Activated naive CD4-positive, alpha-beta T cell treated with anti-CD3 and anti-CD28 coated beads, Interleukin-2, amount 50 U/mL, for 72 hours (primary cell): ENCODE measurements at regions not wholly inside any gene's neighbourhood (a gene's known extent, or its start where the extent isn't known, plus 50 kb on each side); places are given as distances from the start of the nearest gene placed in this dataset.

Source experiments
- ATAC-seq, 2 donors: fragments of 150-1000 bp; cut with Tn5 transposase; 2 replicates each; pipeline ENCODE4 v1.10.0; 2021; ENCODE audit warnings: mild to moderate bottlenecking in 2 of 2, moderate library complexity in 2 of 2
- DNase-seq, 2 donors: peaks; one replicate each; pipeline ENCODE4 v3.0.0; 2021 to 2022; ENCODE audit warnings: low spot score in 2 of 2
- H3K27ac Mint-ChIP-seq, 2 donors: one replicate each; pipeline ENCODE4 v1.8.0; 2022; ENCODE audit warnings: mild to moderate bottlenecking in 2 of 2, mixed read lengths in 2 of 2
- H3K36me3 Mint-ChIP-seq, 2 donors: one replicate each; pipeline ENCODE4 v1.8.0; 2022; ENCODE audit warnings: mixed read lengths in 2 of 2
- H3K9me3 Mint-ChIP-seq, 2 donors: one replicate each; pipeline ENCODE4 v1.8.0; 2022; ENCODE audit warnings: mixed read lengths in 2 of 2

- Mint-ChIP-seq H3K27ac (no peak overlapping the region), H3K36me3 (peaks cover 0 to 10% of the 10 kb centered on the region in 2 donors)
- ATAC-seq = no peak
These were observed 164.5 kb downstream of the LPIN1 start for GRCh38 chr2:11910971-11911370.

GRCh38 chr2:11912980-11913379, 166.5 kb downstream of the LPIN1 start:
- ATAC-seq = no peak
- no peak for DNase-seq
- no peak overlapping the region for H3K27ac Mint-ChIP-seq
- peaks cover 0 to 10% of the 10 kb centered on the region in 2 donors for H3K36me3 Mint-ChIP-seq
- peaks cover 7 to 13% of the 10 kb centered on the region in 2 donors for H3K9me3 Mint-ChIP-seq

More at GRCh38 chr2:11910971-11911370, 164.5 kb downstream of the LPIN1 start:
- peaks cover 7 to 13% of the 10 kb centered on the region in 2 donors for H3K9me3 Mint-ChIP-seq
- DNase-seq = no peak

- Mint-ChIP-seq H3K9me3 (peaks cover 7 to 13% of the 10 kb centered on the region in 2 donors), H3K36me3 (peaks cover 0 to 10% of the 10 kb centered on the region in 2 donors), H3K27ac (no peak overlapping the region)
- no peak for ATAC-seq
- DNase-seq = no peak
These were observed 168.0 kb downstream of the LPIN1 start for GRCh38 chr2:11914455-11914854.

GRCh38 chr2:11915650-11916049, 169.2 kb downstream of the LPIN1 start:
- Mint-ChIP-seq H3K27ac (no peak overlapping the region), H3K36me3 (peaks cover 0 to 10% of the 10 kb centered on the region in 2 donors), H3K9me3 (peaks cover 7 to 13% of the 10 kb centered on the region in 2 donors)
- DNase-seq (no peak), ATAC-seq (no peak)

GRCh38 chr2:11919953-11920352, 173.5 kb downstream of the LPIN1 start:
- no peak for ATAC-seq
- no peak for DNase-seq
- H3K27ac Mint-ChIP-seq = no peak overlapping the region
- H3K9me3 Mint-ChIP-seq = peaks cover 0 to 5% of the 10 kb centered on the region in 2 donors
- H3K36me3 Mint-ChIP-seq = no peaks in the 10 kb centered on the region

- ATAC-seq (no peak), DNase-seq (no peak)
- H3K9me3 Mint-ChIP-seq = no peaks in the 10 kb centered on the region
- H3K36me3 Mint-ChIP-seq = no peaks in the 10 kb centered on the region
- H3K27ac Mint-ChIP-seq = no peak overlapping the region
These were observed 174.7 kb downstream of the LPIN1 start for GRCh38 chr2:11920993-11921583.

- Mint-ChIP-seq H3K36me3 (no peaks in the 10 kb centered on the region), H3K9me3 (no peaks in the 10 kb centered on the region), H3K27ac (no peak overlapping the region)
- DNase-seq (no peak), ATAC-seq (no peak)
These were observed 175.9 kb downstream of the LPIN1 start for GRCh38 chr2:11922294-11922693.

GRCh38 chr2:11923935-11924334, 177.5 kb downstream of the LPIN1 start:
- no peaks in the 10 kb centered on the region for H3K36me3 Mint-ChIP-seq
- no peaks in the 10 kb centered on the region for H3K9me3 Mint-ChIP-seq
- ATAC-seq = no peak
- DNase-seq = no peak
- no peak overlapping the region for H3K27ac Mint-ChIP-seq

- H3K9me3 Mint-ChIP-seq = no peaks in the 10 kb centered on the region
- no peaks in the 10 kb centered on the region for H3K36me3 Mint-ChIP-seq
- no peak overlapping the region for H3K27ac Mint-ChIP-seq
- ATAC-seq (no peak), DNase-seq (no peak)
These were observed 179.0 kb downstream of the LPIN1 start for GRCh38 chr2:11925295-11926066.

GRCh38 chr2:11930211-11930761, 183.9 kb downstream of the LPIN1 start:
- ATAC-seq (no peak), DNase-seq (no peak)
- no peaks in the 10 kb centered on the region for H3K36me3 Mint-ChIP-seq
- H3K27ac Mint-ChIP-seq = no peak overlapping the region
- H3K9me3 Mint-ChIP-seq = peaks cover 0 to 16% of the 10 kb centered on the region in 2 donors

GRCh38 chr2:11932048-11932512, 185.6 kb downstream of the LPIN1 start:
- DNase-seq (no peak), ATAC-seq (no peak)
- no peaks in the 10 kb centered on the region for H3K36me3 Mint-ChIP-seq
- H3K27ac Mint-ChIP-seq = no peak overlapping the region
- peaks cover 0 to 16% of the 10 kb centered on the region in 2 donors for H3K9me3 Mint-ChIP-seq

GRCh38 chr2:11932962-11933361, 186.5 kb downstream of the LPIN1 start:
- no peaks in the 10 kb centered on the region for H3K36me3 Mint-ChIP-seq
- H3K9me3 Mint-ChIP-seq = peaks cover 0 to 20% of the 10 kb centered on the region in 2 donors
- H3K27ac Mint-ChIP-seq = no peak overlapping the region
- ATAC-seq (no peak), DNase-seq (no peak)

- ATAC-seq = no peak
- H3K36me3 Mint-ChIP-seq = no peaks in the 10 kb centered on the region
These were observed 187.4 kb downstream of the LPIN1 start for GRCh38 chr2:11933854-11934253.

GRCh38 chr2:11936761-11937160, 190.3 kb downstream of the LPIN1 start:
- no peak for DNase-seq
- no peaks in the 10 kb centered on the region for H3K36me3 Mint-ChIP-seq
- no peak overlapping the region for H3K27ac Mint-ChIP-seq
- peaks cover 0 to 18% of the 10 kb centered on the region in 2 donors for H3K9me3 Mint-ChIP-seq
- ATAC-seq = no peak

More at GRCh38 chr2:11933854-11934253, 187.4 kb downstream of the LPIN1 start:
- peaks cover 0 to 20% of the 10 kb centered on the region in 2 donors for H3K9me3 Mint-ChIP-seq
- no peak for DNase-seq
- H3K27ac Mint-ChIP-seq = no peak overlapping the region

- no peaks in the 10 kb centered on the region for H3K36me3 Mint-ChIP-seq
- ATAC-seq (no peak), DNase-seq (no peak)
- H3K27ac Mint-ChIP-seq = no peak overlapping the region
- peaks cover 0 to 11% of the 10 kb centered on the region in 2 donors for H3K9me3 Mint-ChIP-seq
These were observed 191.8 kb downstream of the LPIN1 start for GRCh38 chr2:11938196-11938595.

- Mint-ChIP-seq H3K9me3 (peaks cover 0 to 4% of the 10 kb centered on the region in 2 donors), H3K27ac (no peak overlapping the region), H3K36me3 (no peaks in the 10 kb centered on the region)
- DNase-seq (no peak), ATAC-seq (no peak)
These were observed 193.1 kb downstream of the LPIN1 start for GRCh38 chr2:11939523-11939922.

- no peaks in the 10 kb centered on the region for H3K36me3 Mint-ChIP-seq
- H3K27ac Mint-ChIP-seq = no peak overlapping the region
- DNase-seq (no peak), ATAC-seq (no peak)
- peaks cover 0 to 4% of the 10 kb centered on the region in 2 donors for H3K9me3 Mint-ChIP-seq
These were observed 193.8 kb downstream of the LPIN1 start for GRCh38 chr2:11940121-11940743.
